GM20000 (cell line): ENCODE measurements at regions not wholly inside any gene's neighbourhood (a gene's known extent, or its start where the extent isn't known, plus 50 kb on each side); places are given as distances from the start of the nearest gene placed in this dataset.

ENCODE experiments used
- DNase-seq: peaks from one replicate; pipeline ENCODE4 v3.0.0; 2012; ENCODE audit warnings: low spot score
- CTCF ChIP-seq: IDR thresholded peaks from 2 replicates; pipeline ENCODE4 v1.5.1; 2012; ENCODE audit warnings: mild to moderate bottlenecking, control low read depth; ENCODE audit errors: extremely low read depth, missing control alignments

- no peak for DNase-seq
- no peak for TF ChIP-seq CTCF
Measured at GRCh38 chr9:118303216-118303615, 599.0 kb downstream of the TLR4 start.

GRCh38 chr9:118305331-118305730, 601.1 kb downstream of the TLR4 start:
- TF ChIP-seq CTCF: no peak
- DNase-seq: no peak

GRCh38 chr9:118306801-118307200, 602.6 kb downstream of the TLR4 start:
- no peak for DNase-seq
- TF ChIP-seq CTCF: no peak

GRCh38 chr9:118313965-118314364, 609.8 kb downstream of the TLR4 start:
- TF ChIP-seq CTCF: no peak
- no peak for DNase-seq

- DNase-seq: no peak
- no peak for TF ChIP-seq CTCF
Measured at GRCh38 chr9:118316831-118317343, 612.7 kb downstream of the TLR4 start.

- DNase-seq: no peak
- TF ChIP-seq CTCF: no peak
Measured at GRCh38 chr9:118318770-118319431, 614.7 kb downstream of the TLR4 start.

GRCh38 chr9:118321788-118322187, 617.6 kb downstream of the TLR4 start:
- DNase-seq: no peak
- TF ChIP-seq CTCF: no peak
